ENCODE measurements at regions not wholly inside any gene's neighbourhood (a gene's known extent, or its start where the extent isn't known, plus 50 kb on each side); places are given as distances from the start of the nearest gene placed in this dataset.

DNA sequence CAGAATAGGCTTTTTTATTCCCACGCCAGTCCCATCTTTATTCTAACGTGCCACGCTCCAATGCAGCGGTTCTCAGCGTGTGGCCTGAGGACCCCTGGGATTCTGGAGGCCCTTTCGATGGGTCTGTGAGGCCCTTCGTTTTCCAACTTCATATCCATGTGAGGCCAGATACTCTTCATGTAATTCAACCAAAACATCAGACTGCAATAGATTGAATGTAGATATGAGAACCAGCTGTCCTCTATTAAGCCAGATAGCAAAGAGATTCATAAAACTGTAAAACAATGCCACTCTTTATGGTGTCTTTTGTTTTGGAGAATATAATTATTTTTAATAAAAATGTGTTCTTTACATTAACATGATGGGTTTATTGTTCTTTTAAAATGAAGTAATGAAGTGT is 53.2 kb upstream of the KMT2C start:
- Mint-ChIP-seq H3K27me3 (no peaks in the 10 kb centered on the region), H3K9me3 (no peaks in the 10 kb centered on the region), H3K36me3 (ENCODE audit: low read depth) (no peaks in the 10 kb centered on the region), H3K27ac (no peak overlapping the region), H3K4me3 (no peak overlapping the region), H3K4me1 (no peaks in the 10 kb centered on the region)
- ChIA-PET POLR2A (no interaction called here), CTCF (no interaction called here)
- TF ChIP-seq, protein P1, sequence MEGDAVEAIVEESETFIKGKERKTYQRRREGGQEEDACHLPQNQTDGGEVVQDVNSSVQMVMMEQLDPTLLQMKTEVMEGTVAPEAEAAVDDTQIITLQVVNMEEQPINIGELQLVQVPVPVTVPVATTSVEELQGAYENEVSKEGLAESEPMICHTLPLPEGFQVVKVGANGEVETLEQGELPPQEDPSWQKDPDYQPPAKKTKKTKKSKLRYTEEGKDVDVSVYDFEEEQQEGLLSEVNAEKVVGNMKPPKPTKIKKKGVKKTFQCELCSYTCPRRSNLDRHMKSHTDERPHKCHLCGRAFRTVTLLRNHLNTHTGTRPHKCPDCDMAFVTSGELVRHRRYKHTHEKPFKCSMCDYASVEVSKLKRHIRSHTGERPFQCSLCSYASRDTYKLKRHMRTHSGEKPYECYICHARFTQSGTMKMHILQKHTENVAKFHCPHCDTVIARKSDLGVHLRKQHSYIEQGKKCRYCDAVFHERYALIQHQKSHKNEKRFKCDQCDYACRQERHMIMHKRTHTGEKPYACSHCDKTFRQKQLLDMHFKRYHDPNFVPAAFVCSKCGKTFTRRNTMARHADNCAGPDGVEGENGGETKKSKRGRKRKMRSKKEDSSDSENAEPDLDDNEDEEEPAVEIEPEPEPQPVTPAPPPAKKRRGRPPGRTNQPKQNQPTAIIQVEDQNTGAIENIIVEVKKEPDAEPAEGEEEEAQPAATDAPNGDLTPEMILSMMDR (IDR thresholded peaks at IDR 0.05), result no peak
- intact Hi-C loops (cut with micrococcal nuclease), result no loop called here
- ATAC-seq (ENCODE audit: low read depth), result no peak
- no peak for DNase-seq

DNA sequence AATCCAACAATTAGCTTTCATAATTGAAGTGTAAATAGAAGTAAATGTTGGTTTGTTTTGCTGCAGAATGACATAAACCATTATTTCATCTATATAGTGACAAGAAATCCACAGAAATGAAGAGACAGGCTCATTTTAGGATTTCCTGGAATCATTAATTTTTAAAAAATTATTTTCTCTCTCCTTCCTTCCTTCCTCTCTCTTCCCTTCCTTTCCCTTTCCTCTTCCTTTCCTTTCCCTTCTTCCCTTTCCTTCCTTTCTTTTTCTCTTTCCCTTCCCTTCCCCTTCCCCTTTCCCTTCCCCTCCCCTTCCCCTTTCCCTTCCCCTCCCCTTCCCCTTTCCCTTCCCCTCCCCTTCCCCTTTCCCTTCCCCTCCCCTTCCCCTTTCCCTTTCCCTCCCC is 51.2 kb upstream of the KMT2C start:
- ATAC-seq (ENCODE audit: low read depth), result no peak
- Mint-ChIP-seq H3K4me1 (no peaks in the 10 kb centered on the region), H3K27me3 (no peaks in the 10 kb centered on the region), H3K27ac (no peak overlapping the region), H3K4me3 (no peak overlapping the region), H3K36me3 (ENCODE audit: low read depth) (no peaks in the 10 kb centered on the region), H3K9me3 (no peaks in the 10 kb centered on the region)
- intact Hi-C loops (cut with micrococcal nuclease), result no loop called here
- ChIA-PET CTCF (no interaction called here), POLR2A (no interaction called here)
- no peak for DNase-seq
- TF ChIP-seq, protein P1 (IDR thresholded peaks at IDR 0.05), result no peak

DNA sequence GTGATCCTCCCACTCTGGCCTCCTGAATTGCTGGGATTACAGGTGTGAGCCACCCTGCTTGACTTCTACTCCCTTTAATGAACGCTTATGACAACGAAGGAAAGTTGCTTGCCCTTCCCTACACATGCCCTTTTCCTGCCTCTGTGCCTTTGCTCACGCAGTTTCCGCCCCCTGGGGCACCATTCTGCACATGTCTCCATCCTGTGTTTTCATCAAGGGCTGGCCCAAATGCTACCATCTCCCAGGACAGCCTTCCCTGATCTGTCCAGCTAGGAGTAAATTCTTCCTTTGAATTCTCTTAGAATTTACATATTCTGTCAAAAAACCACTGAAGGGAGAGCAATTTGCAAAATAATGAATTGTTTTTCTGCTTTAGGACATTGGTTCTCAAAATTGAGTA is 50.0 kb upstream of the KMT2C start:
- Mint-ChIP-seq H3K4me3 (no peak overlapping the region), H3K27ac (no peak overlapping the region), H3K9me3 (no peaks in the 10 kb centered on the region), H3K4me1 (no peaks in the 10 kb centered on the region), H3K27me3 (no peaks in the 10 kb centered on the region), H3K36me3 (ENCODE audit: low read depth) (no peaks in the 10 kb centered on the region)
- intact Hi-C loops (cut with micrococcal nuclease), result no loop called here
- ATAC-seq (ENCODE audit: low read depth), result no peak
- ChIA-PET CTCF (no interaction called here), POLR2A (no interaction called here)
- TF ChIP-seq, protein P1 (IDR thresholded peaks at IDR 0.05), result no peak
- DNase-seq, result no peak

All from activated B cell treated with CpG ODN at 0.5 μM for 24 hours (primary cell).